CD14-positive monocyte (primary cell): ENCODE measurements at regions not wholly inside any gene's neighbourhood (a gene's known extent, or its start where the extent isn't known, plus 50 kb on each side); places are given as distances from the start of the nearest gene placed in this dataset.

Experiments
- DNase-seq, 3 donors: peaks; one replicate each; pipeline ENCODE4 v3.0.0-alpha.2; 2011 to 2022
- H2AFZ ChIP-seq: 2 replicates; pipeline ENCODE4 v1.6.0; 2012; ENCODE audit warnings: mild to moderate bottlenecking, low read depth, low read length, inconsistent platforms; ENCODE audit not compliant: insufficient read depth, poor library complexity, severe bottlenecking
- H3K27ac ChIP-seq, 2 donors: 1 replicate in 1 of 2; 2 replicates in 1 of 2; pipeline ENCODE4 v1.5.1; 2012 to 2013; ENCODE audit warnings: low read length in 2 of 2, control low read depth in 1 of 2, inconsistent platforms in 1 of 2, low read depth in 1 of 2, mild to moderate bottlenecking in 1 of 2
- H3K27me3 ChIP-seq, 2 donors: one replicate each; pipeline versions ENCODE4 v1.6.0 to v1.6.1; 2011 to 2013; ENCODE audit warnings: low read length in 2 of 2; ENCODE audit not compliant: control insufficient read depth in 2 of 2, insufficient read depth in 2 of 2
- H3K36me3 ChIP-seq, 2 donors: replicated peaks in 1 of 2; 1 replicate in 1 of 2; 2 replicates in 1 of 2; pipeline versions ENCODE4 v1.5.1 to v1.6.1; 2012 to 2013; ENCODE audit warnings: low read length in 2 of 2, control low read depth in 1 of 2, inconsistent platforms in 1 of 2, mild to moderate bottlenecking in 1 of 2; ENCODE audit not compliant: insufficient read depth in 2 of 2, control insufficient read depth in 1 of 2
- H3K4me1 ChIP-seq, 2 donors: 1 replicate in 1 of 2; 2 replicates in 1 of 2; pipeline versions ENCODE4 v1.5.1 to v1.6.1; 2012 to 2013; ENCODE audit warnings: low read length in 2 of 2, control low read depth in 1 of 2, inconsistent platforms in 1 of 2, mild to moderate bottlenecking in 1 of 2, moderate library complexity in 1 of 2; ENCODE audit not compliant: insufficient read depth in 2 of 2, control insufficient read depth in 1 of 2
- H3K4me2 ChIP-seq: replicated peaks from 2 replicates; pipeline ENCODE3; 2012; ENCODE audit warnings: low read length, moderate library complexity, mild to moderate bottlenecking; ENCODE audit not compliant: poor library complexity, severe bottlenecking; ENCODE audit errors: extremely low read depth
- H3K4me3 ChIP-seq, 3 experiments: fragments of 200-600 bp in 1 of 3; sonication (generic) in 1 of 3; replicated peaks in 1 of 3; 1 replicate in 2 of 3; 2 replicates in 1 of 3; pipeline ENCODE4 v1.5.1; 2011 to 2013; ENCODE audit warnings: low read length in 3 of 3, mild to moderate bottlenecking in 3 of 3, control low read depth in 2 of 3, low read depth in 2 of 3, inconsistent platforms in 1 of 3, moderate library complexity in 1 of 3
- H3K79me2 ChIP-seq: 2 replicates; pipeline ENCODE4 v1.6.0; 2012; ENCODE audit warnings: mild to moderate bottlenecking, control low read depth, inconsistent platforms, low read length, moderate library complexity; ENCODE audit not compliant: insufficient read depth
- H3K9ac ChIP-seq: 2 replicates; pipeline ENCODE4 v1.6.0; 2017; ENCODE audit warnings: low read length, mild to moderate bottlenecking; ENCODE audit not compliant: insufficient read depth, poor library complexity, severe bottlenecking
- H3K9me3 ChIP-seq, 2 donors: replicated peaks in 1 of 2; 1 replicate in 1 of 2; 2 replicates in 1 of 2; pipeline versions ENCODE4 v1.5.1 to v1.6.1; 2012 to 2013; ENCODE audit warnings: low read length in 2 of 2, control low read depth in 1 of 2; ENCODE audit not compliant: control insufficient read depth in 1 of 2, insufficient read depth in 1 of 2
- H4K20me1 ChIP-seq: 2 replicates; pipeline ENCODE4 v1.6.0; 2012; ENCODE audit warnings: mild to moderate bottlenecking, low read length, control low read depth, moderate library complexity; ENCODE audit not compliant: insufficient read depth
- H3K27ac Mint-ChIP-seq, 7 donors: one replicate each; pipeline ENCODE4 v1.8.0; 2020; ENCODE audit warnings: mild to moderate bottlenecking in 7 of 7, mixed read lengths in 7 of 7, moderate library complexity in 6 of 7, inconsistent platforms in 2 of 7
- H3K27me3 Mint-ChIP-seq, 3 donors: one replicate each; pipeline ENCODE4 v1.8.0; 2021 to 2022; ENCODE audit warnings: low read depth in 3 of 3, mild to moderate bottlenecking in 3 of 3, mixed read lengths in 3 of 3, moderate library complexity in 3 of 3, inconsistent platforms in 1 of 3
- H3K36me3 Mint-ChIP-seq, 2 donors: one replicate each; pipeline ENCODE4 v1.8.0; 2020; ENCODE audit warnings: mixed read lengths in 2 of 2, inconsistent platforms in 1 of 2, mild to moderate bottlenecking in 1 of 2
- H3K4me1 Mint-ChIP-seq: one replicate; pipeline ENCODE4 v1.8.0; 2020; ENCODE audit warnings: mild to moderate bottlenecking, mixed read lengths
- H3K4me3 Mint-ChIP-seq, 2 donors: one replicate each; pipeline ENCODE4 v1.8.0; 2020; ENCODE audit warnings: mild to moderate bottlenecking in 2 of 2, mixed read lengths in 2 of 2, moderate library complexity in 1 of 2
- H3K9me3 Mint-ChIP-seq, 7 donors: one replicate each; pipeline ENCODE4 v1.8.0; 2020 to 2022; ENCODE audit warnings: mixed read lengths in 7 of 7, mild to moderate bottlenecking in 6 of 7, moderate library complexity in 6 of 7, inconsistent platforms in 2 of 7
- WGBS: methylation state at CpG from one replicate; pipeline ENCODE4 v1.1.5; 2013; ENCODE audit warnings: missing lambda C conversion rate; ENCODE audit not compliant: insufficient coverage; 5-methylcytosine and 5-hydroxymethylcytosine counted together
- intact Hi-C, 2 donors: fragments of 100-400 bp; cut with micrococcal nuclease; formaldehyde crosslinking; loops; one replicate each; pipeline versions ENCODE4 v1.15.0 to v1.15.1; 2023
- TF ChIP-seq, protein P1 (sequence below): fragments of 200-600 bp; IDR thresholded peaks from one replicate; pipeline ENCODE4 v1.8.0; 2022; ENCODE audit warnings: antibody characterized with exemption, mild to moderate bottlenecking

DNA sequence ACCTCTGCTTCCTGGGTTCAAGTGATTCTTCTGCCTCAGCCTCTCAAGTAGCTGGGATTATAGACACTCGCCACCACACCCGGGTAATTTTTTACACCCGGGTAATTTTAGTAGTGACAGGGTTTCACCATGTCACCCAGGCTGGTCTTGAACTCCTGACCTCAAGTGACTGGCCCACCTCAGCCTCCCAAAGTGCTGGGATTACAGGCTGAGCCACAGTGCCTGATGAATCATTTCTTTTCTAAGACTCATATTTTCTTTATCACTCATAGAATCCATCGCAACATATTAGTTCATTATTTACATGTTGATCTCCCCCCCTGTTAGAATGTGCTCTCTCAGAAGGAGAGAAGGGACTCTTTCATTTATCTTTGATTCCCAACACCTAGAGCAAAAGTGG lies 109.5 kb upstream of the PTPRG start:
- H3K9me3 ChIP-seq, result no peaks in the 10 kb centered on the region
- 100% methylated on average over 3 of the region's 4 CpGs for WGBS

DNA sequence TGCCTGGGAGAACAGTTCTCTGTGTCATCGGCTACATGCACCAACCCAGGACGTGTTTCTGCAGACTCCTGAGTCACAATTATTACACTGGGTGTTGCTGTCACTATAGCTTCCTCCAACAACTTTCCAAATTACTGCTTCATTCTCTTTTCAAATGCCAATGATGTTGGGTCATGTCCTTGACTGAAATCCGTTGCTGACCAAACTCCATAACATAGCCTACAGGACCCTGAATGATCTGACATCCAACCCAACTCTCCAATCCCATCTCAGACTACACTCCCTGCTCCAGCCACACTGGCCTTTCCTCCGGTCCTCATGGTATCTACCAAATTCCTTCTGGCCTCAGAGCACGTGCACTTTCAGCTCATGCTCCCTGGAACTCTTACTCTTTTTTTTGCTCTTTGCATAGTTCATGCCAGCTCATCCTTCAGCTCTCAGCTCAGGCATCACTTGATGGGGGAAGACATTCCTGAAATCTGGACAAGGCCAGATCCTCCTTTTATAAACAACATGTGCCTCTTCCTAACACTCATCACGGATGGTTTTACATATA lies 108.8 kb upstream of the PTPRG start:
- no peaks in the 10 kb centered on the region for H3K36me3 ChIP-seq
- intact Hi-C loops, result no loop called here
- H3K9ac ChIP-seq, result no peak overlapping the region
- H4K20me1 ChIP-seq, result no peaks in the 10 kb centered on the region
- H3K27ac ChIP-seq, result no peak overlapping the region
- H3K4me1 ChIP-seq, result no peaks in the 10 kb centered on the region
- no peaks in the 10 kb centered on the region for H3K36me3 Mint-ChIP-seq
- no peak overlapping the region for H3K4me2 ChIP-seq
- no peak for DNase-seq
- H2AFZ ChIP-seq, result no peak overlapping the region
- H3K9me3 Mint-ChIP-seq, result peaks cover 2 to 6% (median 4%) of the 10 kb centered on the region in 7 donors
- no peaks in the 10 kb centered on the region for H3K27me3 ChIP-seq
- H3K4me3 Mint-ChIP-seq, result no peak overlapping the region
- H3K27ac Mint-ChIP-seq, result no peak overlapping the region
- TF ChIP-seq, protein P1, sequence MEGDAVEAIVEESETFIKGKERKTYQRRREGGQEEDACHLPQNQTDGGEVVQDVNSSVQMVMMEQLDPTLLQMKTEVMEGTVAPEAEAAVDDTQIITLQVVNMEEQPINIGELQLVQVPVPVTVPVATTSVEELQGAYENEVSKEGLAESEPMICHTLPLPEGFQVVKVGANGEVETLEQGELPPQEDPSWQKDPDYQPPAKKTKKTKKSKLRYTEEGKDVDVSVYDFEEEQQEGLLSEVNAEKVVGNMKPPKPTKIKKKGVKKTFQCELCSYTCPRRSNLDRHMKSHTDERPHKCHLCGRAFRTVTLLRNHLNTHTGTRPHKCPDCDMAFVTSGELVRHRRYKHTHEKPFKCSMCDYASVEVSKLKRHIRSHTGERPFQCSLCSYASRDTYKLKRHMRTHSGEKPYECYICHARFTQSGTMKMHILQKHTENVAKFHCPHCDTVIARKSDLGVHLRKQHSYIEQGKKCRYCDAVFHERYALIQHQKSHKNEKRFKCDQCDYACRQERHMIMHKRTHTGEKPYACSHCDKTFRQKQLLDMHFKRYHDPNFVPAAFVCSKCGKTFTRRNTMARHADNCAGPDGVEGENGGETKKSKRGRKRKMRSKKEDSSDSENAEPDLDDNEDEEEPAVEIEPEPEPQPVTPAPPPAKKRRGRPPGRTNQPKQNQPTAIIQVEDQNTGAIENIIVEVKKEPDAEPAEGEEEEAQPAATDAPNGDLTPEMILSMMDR, result no peak
- H3K4me1 Mint-ChIP-seq, result no peaks in the 10 kb centered on the region
- whole genome bisulfite sequencing, result 97% methylated on average over 3 of the region's 6 CpGs
- H3K9me3 ChIP-seq, result no peaks in the 10 kb centered on the region
- no peak overlapping the region for H3K4me3 ChIP-seq
- H3K79me2 ChIP-seq, result no peaks in the 10 kb centered on the region
- no peaks in the 10 kb centered on the region for H3K27me3 Mint-ChIP-seq

More for the DNA sequence above, 109.5 kb upstream of the PTPRG start:
- intact Hi-C loops, result no loop called here
- Histone ChIP-seq H3K36me3 (no peaks in the 10 kb centered on the region), H3K9ac (no peak overlapping the region), H4K20me1 (no peaks in the 10 kb centered on the region), H3K79me2 (no peaks in the 10 kb centered on the region), H3K4me1 (no peaks in the 10 kb centered on the region), H2AFZ (no peak overlapping the region), H3K4me3 (no peak overlapping the region), H3K27me3 (no peaks in the 10 kb centered on the region), H3K4me2 (no peak overlapping the region), H3K27ac (no peak overlapping the region)
- Mint-ChIP-seq H3K27ac (no peak overlapping the region), H3K4me1 (no peaks in the 10 kb centered on the region), H3K36me3 (no peaks in the 10 kb centered on the region), H3K9me3 (peaks cover 2 to 6% (median 4%) of the 10 kb centered on the region in 7 donors), H3K27me3 (no peaks in the 10 kb centered on the region), H3K4me3 (no peak overlapping the region)
- no peak for DNase-seq
- TF ChIP-seq, protein P1, result no peak
